Mucosa of descending colon (tissue), 3 donors: ENCODE measurements at regions not wholly inside any gene's neighbourhood (a gene's known extent, or its start where the extent isn't known, plus 50 kb on each side); places are given as distances from the start of the nearest gene placed in this dataset.

Experiments
- ATAC-seq: fragments of 200-7000 bp; cut with Tn5 transposase; one replicate; pipeline ENCODE4 v1.9.1; 2020; ENCODE audit warnings: mild to moderate bottlenecking, moderate library complexity
- DNase-seq, 3 donors: peaks; one replicate each; pipeline ENCODE4 v3.0.0-alpha.2; 2020
- H3K36me3 ChIP-seq: fragments of 200-600 bp; one replicate; pipeline ENCODE4 v1.8.0; 2021; ENCODE audit warnings: low read depth, mild to moderate bottlenecking
- H3K4me1 ChIP-seq: fragments of 200-600 bp; one replicate; pipeline ENCODE4 v1.8.0; 2021; ENCODE audit warnings: low read depth, mild to moderate bottlenecking
- H3K4me3 ChIP-seq: fragments of 200-600 bp; one replicate; pipeline ENCODE4 v1.8.0; 2021; ENCODE audit warnings: mild to moderate bottlenecking
- H3K9me3 ChIP-seq: fragments of 200-600 bp; one replicate; pipeline ENCODE4 v1.8.0; 2021; ENCODE audit warnings: mild to moderate bottlenecking
- CTCF ChIP-seq: fragments of 200-600 bp; IDR thresholded peaks from one replicate; pipeline ENCODE4 v1.8.0; 2022; ENCODE audit warnings: antibody characterized with exemption, mild to moderate bottlenecking
- intact Hi-C, 2 donors: fragments of 100-400 bp; cut with DNase I in 1 of 2; cut with micrococcal nuclease in 1 of 2; formaldehyde crosslinking; loops; one replicate each; pipeline versions ENCODE4 v1.11.0 to v1.11.1; 2022; cut with DNase I, micrococcal nuclease
- donor health status: DM: no; HTN: no; CAD: no; lungs with moderate emphysema.
- donor health status: DM: no; HTN: no; CAD: no.
- donor health status: DM: no; HTN: yes; CAD: no.

- Histone ChIP-seq H3K4me1 (no peaks in the 10 kb centered on the region), H3K9me3 (no peaks in the 10 kb centered on the region), H3K36me3 (no peaks in the 10 kb centered on the region), H3K4me3 (no peak overlapping the region)
- intact Hi-C loops = no loop called here
- TF ChIP-seq CTCF = no peak
- no peak for DNase-seq
- ATAC-seq = no peak
Observed at GRCh38 chr3:99006686-99007085, 105.2 kb upstream of the DCBLD2 start.

- ATAC-seq (no peak), DNase-seq (no peak)
- Histone ChIP-seq H3K36me3 (no peaks in the 10 kb centered on the region), H3K4me1 (no peaks in the 10 kb centered on the region), H3K4me3 (no peak overlapping the region), H3K9me3 (no peaks in the 10 kb centered on the region)
- intact Hi-C loops = loop anchor here in 1 of 2 donors (10.0 kb wide), 1 partner anchor 395 kb away; no protein-coding TSS in a partner anchor
- TF ChIP-seq CTCF = no peak
Observed at GRCh38 chr3:98999675-99000074, 98.2 kb upstream of the DCBLD2 start.

- Histone ChIP-seq H3K4me1 (no peaks in the 10 kb centered on the region), H3K36me3 (no peaks in the 10 kb centered on the region), H3K9me3 (no peaks in the 10 kb centered on the region), H3K4me3 (no peak overlapping the region)
- ATAC-seq = no peak
- peak; percentile 15 for TF ChIP-seq CTCF
- no peak for DNase-seq
- intact Hi-C loops = loop anchor here (5.0 to 10.0 kb wide), 2 partner anchors 177 to 389 kb away; no protein-coding TSS in a partner anchor
Observed at GRCh38 chr3:98994128-98994762, 92.8 kb upstream of the DCBLD2 start.

GRCh38 chr3:98991393-98991792, 89.9 kb upstream of the DCBLD2 start:
- no peak overlapping the region for H3K4me3 ChIP-seq
- intact Hi-C loops = loop anchor here (5.0 to 10.0 kb wide), 2 partner anchors 174 to 387 kb away; no protein-coding TSS in a partner anchor
- ATAC-seq (no peak), DNase-seq (no peak)
- no peaks in the 10 kb centered on the region for H3K36me3 ChIP-seq
- H3K4me1 ChIP-seq = no peaks in the 10 kb centered on the region
- no peaks in the 10 kb centered on the region for H3K9me3 ChIP-seq
- no peak for TF ChIP-seq CTCF

- DNase-seq (no peak), ATAC-seq (no peak)
- H3K4me1 ChIP-seq = no peaks in the 10 kb centered on the region
- intact Hi-C loops = loop anchor here (5.0 to 10.0 kb wide), 2 partner anchors 173 to 386 kb away; no protein-coding TSS in a partner anchor
- H3K9me3 ChIP-seq = no peaks in the 10 kb centered on the region
- no peak overlapping the region for H3K4me3 ChIP-seq
- no peaks in the 10 kb centered on the region for H3K36me3 ChIP-seq
- TF ChIP-seq CTCF = no peak
Observed at GRCh38 chr3:98990657-98991056, 89.2 kb upstream of the DCBLD2 start.
